ENCODE measurements at regions not wholly inside any gene's neighbourhood (a gene's known extent, or its start where the extent isn't known, plus 50 kb on each side); places are given as distances from the start of the nearest gene placed in this dataset.

DNA sequence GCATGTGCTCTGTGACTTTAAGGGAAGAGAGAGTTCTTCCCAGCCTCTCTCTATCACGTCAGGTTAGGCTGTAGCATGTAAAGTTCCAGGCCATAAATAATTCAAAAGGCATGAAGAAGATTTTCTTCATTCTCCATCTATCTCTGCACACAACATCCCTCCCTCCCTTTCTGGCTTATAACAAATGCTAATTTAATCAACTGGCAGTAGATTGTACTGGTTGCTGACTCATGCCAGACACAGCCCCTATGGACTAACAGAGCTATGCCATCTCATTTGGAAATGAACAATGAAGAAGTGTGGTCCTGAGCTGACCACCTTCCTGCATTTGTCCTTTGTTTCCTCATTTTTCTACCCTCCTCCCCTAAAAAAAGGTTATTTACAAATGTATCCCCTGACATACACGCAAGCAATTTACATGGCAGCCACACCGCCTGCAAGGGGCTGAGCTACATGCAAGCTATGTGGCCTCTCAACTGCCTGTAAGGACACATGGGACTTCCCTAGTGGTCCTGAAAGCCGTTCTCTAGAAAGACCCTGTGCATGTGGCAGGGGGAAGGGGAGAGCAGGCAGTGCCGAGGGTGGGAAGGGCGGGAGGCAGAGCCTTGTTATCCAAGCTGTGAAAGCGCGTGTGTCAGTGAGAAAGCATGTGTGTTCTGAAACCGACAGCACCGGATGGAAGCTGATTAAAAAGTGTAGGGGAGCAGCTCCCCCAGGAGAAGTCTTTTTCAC lies 90.9 kb upstream of the KLF7 start:
- in situ Hi-C loops (cut with MboI; ENCODE audit: low sequenced_read_pairs) = no loop called here

DNA sequence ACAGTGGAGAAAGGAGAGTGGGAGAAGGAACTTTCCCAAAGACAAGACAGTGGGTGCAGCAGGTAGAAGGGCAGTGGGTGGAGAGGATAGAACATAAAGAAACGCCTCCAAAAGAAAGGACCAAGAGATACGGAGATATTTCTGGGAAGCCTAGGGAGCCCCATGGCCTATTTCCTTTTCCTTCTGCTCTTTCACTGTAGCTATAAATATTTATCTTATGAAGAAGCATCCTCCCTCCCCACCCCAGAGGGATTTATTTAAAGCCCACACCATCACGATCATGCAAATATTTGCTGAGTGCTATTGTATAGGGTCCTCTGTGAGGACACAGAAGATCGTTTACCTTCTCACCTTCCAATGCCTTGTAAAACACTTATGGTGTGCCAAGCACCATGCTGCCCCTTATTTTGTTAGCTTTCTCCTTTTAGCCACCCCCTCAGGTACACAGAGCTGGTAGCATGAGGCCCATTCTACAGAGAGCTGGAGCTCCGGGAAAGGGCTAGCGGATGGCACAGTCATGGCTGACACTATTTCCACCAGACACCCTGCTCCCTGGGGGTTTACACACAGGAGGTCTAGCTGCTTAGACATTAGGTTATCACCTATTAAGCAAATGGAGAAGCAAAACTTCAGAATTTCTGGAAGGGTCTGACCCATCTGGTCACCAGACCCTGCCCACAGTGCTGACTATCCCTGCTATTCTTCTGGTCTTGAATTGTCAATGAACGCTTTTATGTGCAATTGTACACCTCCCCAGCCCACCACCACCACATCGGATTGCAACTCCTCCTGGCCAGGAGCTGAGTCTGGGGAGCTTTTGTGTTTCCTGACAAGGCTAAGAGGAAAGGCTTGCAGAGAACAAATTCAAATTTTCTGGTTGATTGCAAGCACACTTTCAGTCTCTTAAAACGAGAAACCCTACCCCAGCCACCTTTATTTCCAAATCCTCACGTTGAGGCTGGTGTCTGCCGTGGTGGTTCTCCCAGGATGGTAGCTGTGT lies 91.8 kb upstream of the KLF7 start:
- in situ Hi-C loops (cut with MboI; ENCODE audit: low sequenced_read_pairs) = no loop called here

DNA sequence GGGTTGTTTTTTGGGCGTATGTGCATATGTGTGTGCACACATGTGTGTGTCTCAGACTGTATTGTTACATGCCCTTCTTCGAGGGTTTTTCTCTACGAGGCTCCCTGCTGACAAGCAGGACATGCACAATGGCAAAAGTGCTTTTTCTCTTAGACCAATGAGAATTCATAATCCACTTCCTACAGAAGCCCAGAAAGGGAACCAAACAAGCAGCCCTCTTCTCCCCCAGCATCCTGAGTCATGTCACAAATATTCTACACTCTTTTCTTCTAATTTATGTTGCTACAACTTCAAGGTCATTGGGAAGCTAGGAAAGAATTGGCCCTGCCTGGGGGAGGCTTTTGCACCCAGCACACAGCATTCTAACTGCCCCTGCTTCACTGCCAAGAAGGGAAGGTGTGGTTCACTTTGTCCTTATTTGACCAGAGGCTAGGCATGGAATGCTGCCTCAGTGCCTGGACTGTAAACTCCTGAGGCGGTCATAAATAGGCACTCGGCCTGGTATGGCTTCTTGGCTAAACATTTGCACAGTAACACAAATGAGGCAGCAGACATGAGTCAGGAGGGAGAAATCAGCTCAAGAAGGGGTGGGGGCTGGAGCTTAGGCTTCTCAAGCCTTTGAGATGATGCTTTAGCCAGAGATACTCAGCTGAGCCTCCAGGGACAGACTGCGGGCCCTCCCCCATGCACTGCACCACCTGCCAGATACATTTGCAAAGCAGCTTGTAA lies 92.7 kb upstream of the KLF7 start:
- in situ Hi-C loops (cut with MboI; ENCODE audit: low sequenced_read_pairs) = no loop called here

DNA sequence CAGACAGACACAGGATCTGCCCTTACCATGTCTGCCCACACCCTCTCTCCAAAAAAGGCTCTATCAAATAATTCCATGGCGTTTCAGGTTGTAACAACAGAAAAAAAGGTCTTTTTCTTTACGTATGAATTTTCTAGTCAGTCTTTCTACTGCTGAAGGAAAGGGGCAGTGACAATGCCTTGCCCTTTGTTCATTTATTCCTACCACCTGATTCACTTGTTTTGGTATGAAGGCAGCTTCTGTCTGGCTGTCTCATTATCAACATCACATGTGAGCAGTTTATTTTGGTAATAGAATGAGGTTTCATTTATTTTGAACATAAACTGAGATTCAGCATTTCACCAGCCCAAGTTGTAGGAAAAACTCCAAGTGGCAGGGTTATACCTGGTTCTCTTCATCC lies 94.3 kb upstream of the KLF7 start:
- in situ Hi-C loops (cut with MboI; ENCODE audit: low sequenced_read_pairs) = no loop called here

DNA sequence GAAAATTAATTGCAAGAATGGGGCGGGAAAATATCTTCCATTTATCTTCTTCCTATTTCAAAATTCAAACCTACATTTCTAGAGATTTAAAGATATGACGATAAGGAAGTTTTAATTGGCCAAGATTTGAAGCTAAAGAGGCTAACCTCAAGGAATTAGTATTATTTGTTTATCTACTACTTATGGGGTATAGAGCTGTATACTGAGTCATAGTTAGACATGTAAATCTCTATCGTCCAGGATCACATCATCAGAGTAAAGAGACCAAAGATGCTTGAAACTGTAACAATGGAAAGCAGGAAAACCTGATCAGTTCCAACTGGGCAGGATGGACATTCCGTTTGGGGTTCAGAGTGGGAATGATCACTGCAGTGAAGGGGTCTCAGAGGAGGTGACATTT lies 95.2 kb upstream of the KLF7 start:
- in situ Hi-C loops (cut with MboI; ENCODE audit: low sequenced_read_pairs) = no loop called here

DNA sequence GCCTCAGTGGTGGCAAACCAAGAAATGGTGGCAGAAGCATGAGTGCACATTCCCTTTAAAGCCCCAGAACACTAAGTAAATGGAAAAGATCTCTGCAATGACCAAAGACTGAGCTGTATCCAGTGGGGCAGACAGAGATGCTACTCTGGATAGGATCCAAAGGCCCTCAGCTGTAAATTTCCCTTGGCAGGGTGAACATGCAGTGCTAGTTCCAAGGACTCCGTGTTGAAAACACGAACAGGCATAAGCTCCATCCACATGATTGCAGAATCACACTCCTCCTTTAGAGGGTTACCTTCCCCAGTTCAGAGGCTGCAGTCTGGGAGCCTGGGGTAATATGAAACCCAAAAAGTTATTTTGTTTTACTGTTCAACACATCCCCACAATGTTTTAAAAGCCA lies 98.6 kb upstream of the KLF7 start:
- in situ Hi-C loops (cut with MboI; ENCODE audit: low sequenced_read_pairs) = no loop called here

DNA sequence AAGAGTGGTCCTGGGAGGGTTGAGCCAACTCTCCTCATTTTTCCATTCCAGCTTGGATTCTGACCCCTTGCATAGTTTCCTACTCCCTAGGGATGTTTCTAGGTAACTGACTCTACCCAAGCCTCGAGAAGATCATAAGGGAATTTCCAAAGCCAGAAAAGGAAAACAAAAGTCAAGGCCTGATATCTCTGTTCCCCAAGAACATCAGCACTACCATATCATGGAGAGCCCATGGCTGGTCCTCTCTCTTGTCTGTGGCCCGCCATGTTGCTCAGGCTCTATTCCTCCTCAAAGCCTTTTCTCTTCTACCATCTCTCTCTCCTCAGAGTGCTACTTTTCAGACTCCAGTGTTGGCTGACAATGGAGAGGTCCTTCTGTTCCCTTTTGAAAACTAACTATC lies 99.6 kb upstream of the KLF7 start:
- in situ Hi-C loops (cut with MboI; ENCODE audit: low sequenced_read_pairs) = no loop called here

DNA sequence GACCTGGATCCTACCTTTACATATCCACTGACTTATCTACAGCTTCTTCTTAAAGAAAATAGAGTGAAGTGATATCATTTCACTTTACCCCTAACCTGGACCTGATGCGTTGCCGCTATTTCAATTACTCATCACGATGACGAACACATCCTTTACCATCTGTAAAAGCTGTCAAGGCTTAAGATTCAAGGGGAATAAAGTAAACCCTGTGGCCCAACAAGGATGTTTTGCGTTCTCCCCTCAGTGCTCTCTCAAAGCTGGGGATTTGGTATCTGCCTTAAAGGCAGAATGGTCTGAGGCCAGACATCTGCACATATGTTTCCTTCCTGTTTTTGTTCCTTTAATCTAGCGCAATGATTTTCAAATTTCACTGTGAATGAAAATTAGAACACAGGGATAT lies 100.1 kb upstream of the KLF7 start:
- in situ Hi-C loops (cut with MboI; ENCODE audit: low sequenced_read_pairs) = no loop called here

DNA sequence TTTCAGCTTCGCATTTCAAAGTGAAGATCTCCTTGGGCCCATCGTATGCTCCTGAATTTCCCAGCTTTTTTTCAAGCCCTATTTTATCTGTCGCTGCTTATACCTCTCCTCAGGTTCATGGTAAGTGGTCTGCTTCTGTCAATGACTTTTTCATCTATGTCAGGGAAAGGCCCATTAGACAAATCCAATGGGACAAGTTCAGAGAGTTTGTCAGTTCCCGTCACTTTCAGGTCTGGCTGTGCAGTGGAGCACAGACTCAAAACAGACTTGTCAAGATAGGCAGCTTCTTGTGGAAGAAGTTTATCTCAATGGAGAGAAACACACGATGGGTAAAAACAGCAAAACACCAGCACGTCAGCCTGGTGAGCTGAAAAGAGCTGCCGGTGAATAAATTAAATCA lies 100.9 kb upstream of the KLF7 start:
- in situ Hi-C loops (cut with MboI; ENCODE audit: low sequenced_read_pairs) = no loop called here

DNA sequence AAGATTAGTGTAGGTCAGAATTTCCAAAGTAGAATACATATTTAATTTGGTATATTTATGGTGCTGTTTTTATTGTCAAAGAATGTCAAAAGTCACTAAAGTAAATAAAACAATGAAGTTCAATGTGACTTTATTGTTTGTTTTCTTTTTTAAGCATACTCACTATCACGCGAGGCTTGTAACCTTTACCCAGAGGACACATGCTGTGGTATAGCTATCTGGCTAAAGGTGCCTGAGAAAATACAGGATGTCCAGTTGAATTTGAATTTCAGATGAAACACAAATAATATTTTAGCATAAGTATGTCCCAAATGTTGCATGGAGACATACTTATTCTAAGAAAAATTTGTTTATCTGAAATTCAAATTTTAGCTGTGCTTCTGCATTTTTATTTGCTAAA lies 103.3 kb upstream of the KLF7 start:
- in situ Hi-C loops (cut with MboI; ENCODE audit: low sequenced_read_pairs) = no loop called here

DNA sequence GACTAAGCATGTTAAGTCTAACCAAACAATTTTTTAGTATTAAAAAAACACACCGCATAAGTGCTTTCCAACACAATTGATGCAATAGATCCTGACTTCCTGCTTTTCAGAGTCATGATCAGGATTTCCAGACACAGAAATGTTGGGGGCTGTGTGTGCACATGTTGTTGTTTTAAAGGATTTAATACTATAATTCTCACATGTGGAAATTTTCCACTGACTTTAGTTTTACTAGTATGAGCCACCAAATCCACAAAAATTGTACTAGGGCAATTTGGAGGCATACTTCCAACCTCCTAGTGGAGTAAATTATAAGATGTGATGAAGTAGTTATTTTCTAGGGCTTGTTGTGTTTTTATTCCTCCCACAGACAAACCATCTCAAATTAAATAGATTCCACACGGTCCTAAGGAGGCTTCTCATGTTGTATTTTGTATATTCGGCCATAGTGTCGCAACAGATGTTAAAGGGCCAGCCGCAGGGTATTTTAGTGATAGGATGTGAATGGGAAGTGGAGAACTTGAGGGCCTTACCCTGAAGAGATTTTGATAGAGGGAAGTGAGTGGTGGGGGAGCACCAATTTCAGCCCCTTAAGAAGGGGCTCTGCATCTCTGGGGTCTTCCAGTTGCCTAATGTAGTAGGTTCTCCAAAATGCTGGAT lies 108.9 kb upstream of the KLF7 start:
- in situ Hi-C loops (cut with MboI; ENCODE audit: low sequenced_read_pairs) = no loop called here

DNA sequence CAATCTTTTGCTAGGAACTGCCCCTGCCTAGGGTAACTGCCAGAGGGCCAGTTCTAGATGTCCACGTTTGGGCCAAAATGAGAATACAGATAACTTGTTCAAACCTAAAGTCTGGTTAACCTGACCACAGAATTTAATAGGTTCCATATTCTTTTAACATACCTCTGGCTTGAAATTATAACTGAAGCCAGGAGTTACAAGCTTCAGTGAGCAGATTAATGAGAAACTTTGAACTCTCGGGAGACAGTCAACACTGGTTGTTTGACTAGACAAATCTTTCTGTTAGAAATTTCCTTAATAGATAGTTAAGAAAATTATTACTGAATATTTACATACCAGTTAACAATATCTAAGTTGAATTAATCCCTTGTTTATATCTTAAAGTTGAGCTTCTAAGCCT lies 110.0 kb upstream of the KLF7 start:
- in situ Hi-C loops (cut with MboI; ENCODE audit: low sequenced_read_pairs) = no loop called here

DNA sequence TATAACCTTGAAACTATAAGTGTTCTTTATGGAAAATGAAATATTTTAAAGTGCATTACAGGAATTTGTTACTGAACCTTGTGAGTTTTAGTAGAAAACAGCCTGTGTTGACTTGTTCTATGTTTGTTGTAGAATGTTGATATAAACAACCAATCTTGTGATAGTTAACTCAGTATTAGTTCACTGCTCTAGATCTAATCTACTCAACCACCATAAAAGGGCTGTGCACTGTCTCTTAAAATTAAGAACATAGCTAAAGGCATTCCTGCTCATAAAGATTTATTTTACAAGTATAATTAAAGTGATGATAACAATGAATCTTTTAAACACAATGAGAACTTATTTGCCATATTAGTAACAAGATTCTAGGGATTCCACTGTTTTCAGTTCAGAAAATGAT lies 110.5 kb upstream of the KLF7 start:
- in situ Hi-C loops (cut with MboI; ENCODE audit: low sequenced_read_pairs) = no loop called here

DNA sequence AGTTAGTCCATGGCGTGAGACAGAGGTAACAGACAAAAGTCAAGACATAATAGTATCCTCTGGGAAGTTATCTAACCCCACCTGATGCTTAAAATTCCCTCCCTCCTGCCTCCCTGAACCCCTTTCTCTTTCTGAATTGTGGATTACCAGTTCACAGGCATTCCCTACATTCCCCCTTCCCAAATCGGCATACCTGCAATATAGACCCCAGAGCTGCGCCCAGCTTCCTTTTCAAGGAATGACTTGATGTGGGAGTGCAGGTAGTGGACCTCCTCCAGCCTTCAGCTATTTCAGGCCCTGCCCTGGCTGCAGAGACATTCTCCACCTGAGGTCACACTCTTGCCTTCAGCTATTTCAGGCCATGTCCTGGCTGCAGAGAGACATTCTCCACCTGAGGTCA lies 111.1 kb upstream of the KLF7 start:
- in situ Hi-C loops (cut with MboI; ENCODE audit: low sequenced_read_pairs) = no loop called here

DNA sequence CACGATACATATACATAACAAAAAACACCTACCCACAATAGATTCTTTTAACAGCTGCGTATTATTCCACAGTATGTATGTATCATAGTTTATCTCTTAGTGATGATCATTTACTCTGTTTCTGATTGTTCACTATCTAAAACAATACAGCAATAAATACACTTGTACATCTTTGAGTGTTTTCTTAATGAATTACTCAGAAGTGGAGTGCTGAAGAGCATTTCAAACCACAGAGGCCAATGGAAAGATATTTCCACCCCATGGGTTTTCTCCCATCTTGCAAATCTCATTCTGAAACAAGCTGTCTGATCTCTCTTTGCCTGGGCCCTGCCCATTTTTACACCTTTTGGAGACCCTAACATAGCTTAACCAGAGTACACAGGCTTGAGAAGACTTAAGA lies 113.8 kb upstream of the KLF7 start:
- in situ Hi-C loops (cut with MboI; ENCODE audit: low sequenced_read_pairs) = no loop called here

DNA sequence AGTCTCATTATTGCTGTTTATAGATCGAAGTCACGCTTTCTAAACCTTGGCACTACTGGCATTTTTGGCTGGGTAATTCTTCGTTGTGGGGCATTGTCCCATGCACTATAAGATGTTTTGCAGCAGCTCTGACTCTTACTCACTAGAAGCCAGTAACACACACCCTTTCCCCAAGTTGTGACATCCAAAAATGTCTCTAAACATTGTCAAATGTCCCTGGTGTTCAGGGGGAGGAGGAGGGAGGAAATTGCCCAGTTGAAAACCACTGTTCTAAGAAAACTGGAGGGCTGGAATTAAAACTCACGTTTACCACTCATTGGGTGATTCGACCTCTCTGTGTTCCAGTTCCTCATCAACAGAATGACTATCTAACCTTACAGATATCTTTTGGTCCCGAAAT lies 115.7 kb upstream of the KLF7 start:
- in situ Hi-C loops (cut with MboI; ENCODE audit: low sequenced_read_pairs) = no loop called here

DNA sequence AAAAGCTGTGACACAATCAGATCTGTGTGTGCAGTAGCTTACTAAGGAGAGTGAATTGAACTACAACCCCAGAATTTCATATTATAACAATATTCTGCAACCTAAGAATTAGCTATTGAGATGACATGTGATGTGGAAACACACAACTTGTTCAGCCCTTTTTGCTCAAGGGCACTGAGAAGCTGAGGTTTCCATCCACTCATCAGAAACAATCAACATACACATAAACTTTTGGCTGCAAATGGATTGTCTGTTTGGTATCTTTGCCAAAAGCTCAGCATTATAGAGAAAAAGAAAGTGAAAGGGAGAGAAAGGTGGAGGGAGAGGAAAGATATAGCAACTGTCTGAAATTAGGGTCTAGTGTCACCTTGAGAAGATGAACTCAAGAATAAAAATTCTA lies 117.2 kb upstream of the KLF7 start:
- in situ Hi-C loops (cut with MboI; ENCODE audit: low sequenced_read_pairs) = no loop called here

DNA sequence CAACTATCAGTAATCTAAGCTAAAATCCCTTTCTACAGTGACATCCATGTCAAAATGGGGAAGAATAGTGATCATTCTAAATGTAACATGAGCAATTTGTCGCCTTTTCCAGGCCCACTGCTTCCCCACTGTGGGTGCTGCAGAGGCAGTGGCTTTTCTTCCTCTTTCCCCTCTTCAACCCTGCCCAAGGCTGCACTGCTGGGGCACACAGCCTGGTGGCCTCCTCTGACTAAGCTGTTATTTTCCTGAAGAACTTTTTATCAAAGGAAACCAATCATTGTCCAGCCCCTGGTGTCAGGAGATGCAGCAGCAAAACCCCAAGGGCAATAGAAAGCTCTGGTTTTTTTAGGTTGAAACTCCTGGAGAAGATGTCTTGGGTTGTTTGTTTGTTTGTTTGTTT lies 117.6 kb upstream of the KLF7 start:
- in situ Hi-C loops (cut with MboI; ENCODE audit: low sequenced_read_pairs) = no loop called here

DNA sequence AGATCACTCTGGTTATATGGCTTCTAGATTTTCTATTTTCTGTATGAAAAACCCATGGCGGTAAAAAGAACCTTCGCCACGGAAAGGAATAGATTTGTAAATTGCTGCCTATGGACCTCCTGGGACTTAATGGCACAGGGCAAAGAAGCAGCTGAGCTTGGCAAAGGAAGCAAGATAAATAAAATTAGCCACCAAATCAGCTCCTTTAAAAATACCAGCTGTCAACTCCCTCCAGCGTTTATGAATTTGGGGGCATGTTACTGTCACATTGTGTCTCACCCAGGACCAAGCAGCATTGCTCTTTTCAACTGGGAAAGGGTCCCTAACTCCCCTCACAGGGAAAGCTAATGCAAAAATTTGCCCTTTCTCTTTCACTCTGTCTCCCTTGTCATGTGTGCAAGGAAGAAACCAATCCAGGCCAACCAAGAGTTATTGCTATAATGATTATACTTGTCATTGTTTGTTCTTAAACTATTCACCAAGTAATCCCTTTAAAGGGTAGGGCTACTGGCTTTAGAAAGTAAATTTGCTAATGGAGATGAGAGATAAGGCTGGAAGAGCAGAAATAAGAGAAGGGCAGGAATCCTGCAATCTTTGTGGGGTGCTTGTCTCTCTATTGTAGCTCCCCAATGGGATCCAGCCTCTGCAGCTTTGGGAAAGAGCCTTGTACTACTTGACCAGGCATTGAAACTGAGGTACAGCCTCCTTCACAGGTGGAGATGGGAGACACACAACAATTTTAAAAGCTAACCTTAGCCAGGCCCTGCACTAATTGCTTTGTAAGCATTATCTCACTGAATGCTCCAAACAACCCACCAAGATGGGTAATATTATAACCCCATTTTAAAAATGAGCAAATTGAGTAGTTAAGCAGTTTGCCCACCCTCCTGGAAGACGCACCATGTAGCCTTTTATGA lies 119.1 kb upstream of the KLF7 start:
- in situ Hi-C loops (cut with MboI; ENCODE audit: low sequenced_read_pairs) = no loop called here

DNA sequence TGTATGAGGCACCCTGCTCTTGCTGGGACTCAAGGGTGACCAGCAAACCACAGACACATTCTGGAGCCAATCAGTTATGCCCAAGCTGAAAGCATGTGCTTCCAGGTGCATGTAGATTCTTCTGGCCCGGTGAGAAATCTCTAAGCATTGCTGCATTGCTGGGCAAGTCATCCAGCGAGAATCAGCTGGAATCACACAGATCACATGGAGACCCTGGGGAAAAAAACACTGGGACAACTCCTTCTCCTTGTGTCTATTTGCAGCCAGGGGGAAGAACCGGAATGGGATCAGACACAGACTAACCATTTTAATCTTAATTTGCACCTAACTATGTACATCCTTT lies 119.7 kb upstream of the KLF7 start:
- in situ Hi-C loops (cut with MboI; ENCODE audit: low sequenced_read_pairs) = no loop called here
